ENCODE measurements at regions not wholly inside any gene's neighbourhood (a gene's known extent, or its start where the extent isn't known, plus 50 kb on each side); places are given as distances from the start of the nearest gene placed in this dataset.
"Not testable (repeated sequence)": the region's sequence is repeated elsewhere in the genome, so short reads cannot be mapped to it uniquely, and the experiment has no call there.

- DNase-seq = no peak
Measured at GRCh38 chr1:244758708-244759107, 76.8 kb upstream of the COX20 start.

GRCh38 chr1:244759158-244759557, 76.3 kb upstream of the COX20 start:
- DNase-seq = no peak

- DNase-seq = no peak
Measured at GRCh38 chr1:244760471-244760870, 75.0 kb upstream of the COX20 start.

- DNase-seq = no peak
Measured at GRCh38 chr1:244761279-244761678, 74.2 kb upstream of the COX20 start.

- no peak for DNase-seq
Measured at GRCh38 chr1:244762629-244763028, 72.8 kb upstream of the COX20 start.

- DNase-seq = no peak
Measured at GRCh38 chr1:244768186-244768585, 67.3 kb upstream of the COX20 start.

GRCh38 chr1:244768804-244769203, 66.7 kb upstream of the COX20 start:
- DNase-seq = no peak

GRCh38 chr1:244770556-244770955, 64.9 kb upstream of the COX20 start:
- not testable (repeated sequence) for DNase-seq

- no peak for DNase-seq
Measured at GRCh38 chr1:244773513-244773912, 61.9 kb upstream of the COX20 start.

- not testable (repeated sequence) for DNase-seq
Measured at GRCh38 chr1:244776783-244777182, 58.7 kb upstream of the COX20 start.

GRCh38 chr1:244778344-244778743, 57.1 kb upstream of the COX20 start:
- peak in 1 of 2 donors; percentile 16 for DNase-seq

GRCh38 chr1:244779410-244779809, 56.0 kb upstream of the COX20 start:
- no peak for DNase-seq

GRCh38 chr1:244780311-244780710, 55.1 kb upstream of the COX20 start:
- no peak for DNase-seq

GRCh38 chr1:244782056-244782455, 53.4 kb upstream of the COX20 start:
- DNase-seq = no peak

- no peak for DNase-seq
Measured at GRCh38 chr1:244783138-244783537, 52.3 kb upstream of the COX20 start.

Measured in inflammatory macrophage treated with lipopolysaccharide for 1 hour (primary cell).